RWPE2 (cell line): ENCODE measurements at regions not wholly inside any gene's neighbourhood (a gene's known extent, or its start where the extent isn't known, plus 50 kb on each side); places are given as distances from the start of the nearest gene placed in this dataset.

Source experiments
- ATAC-seq: fragments of 200-7000 bp; cut with Tn5 transposase; 3 replicates; pipeline ENCODE4 v1.9.1; 2021; ENCODE audit warnings: low read depth
- DNase-seq: peaks from one replicate; pipeline ENCODE4 v3.0.0-alpha.2; 2020; ENCODE audit warnings: low spot score
- H3K27ac ChIP-seq: fragments of 450-650 bp; 2 replicates; pipeline ENCODE4 v1.5.1; 2017; ENCODE audit warnings: mild to moderate bottlenecking; ENCODE audit not compliant: poor library complexity, severe bottlenecking
- H3K27me3 ChIP-seq: fragments of 250-450 bp; sonication (Bioruptor Pico); 2 replicates; pipeline ENCODE4 v1.5.1; 2021; ENCODE audit warnings: mild to moderate bottlenecking, moderate library complexity; ENCODE audit not compliant: insufficient read depth, poor library complexity, severe bottlenecking
- H3K36me3 ChIP-seq: fragments of 250-450 bp; sonication (Bioruptor Pico); 2 replicates; pipeline ENCODE4 v1.5.1; 2020; ENCODE audit warnings: low read depth, mild to moderate bottlenecking, moderate library complexity
- H3K4me1 ChIP-seq: fragments of 250-450 bp; sonication (Bioruptor Pico); 2 replicates; pipeline ENCODE4 v1.5.1; 2021; ENCODE audit warnings: mild to moderate bottlenecking, moderate library complexity; ENCODE audit not compliant: insufficient read depth, poor library complexity, severe bottlenecking
- H3K4me3 ChIP-seq: fragments of 250-450 bp; sonication (Bioruptor Pico); 2 replicates; pipeline ENCODE4 v1.5.1; 2021; ENCODE audit warnings: mild to moderate bottlenecking, moderate library complexity; ENCODE audit not compliant: severe bottlenecking
- H3K9me3 ChIP-seq: fragments of 250-450 bp; sonication (Bioruptor Pico); 2 replicates; pipeline ENCODE4 v1.5.1; 2021; ENCODE audit warnings: mild to moderate bottlenecking, moderate library complexity; ENCODE audit not compliant: severe bottlenecking
- TF ChIP-seq, protein P1 (sequence below): fragments of 450-650 bp; IDR thresholded peaks from one replicate; pipeline ENCODE4 v1.5.1; 2017; ENCODE audit warnings: mild to moderate bottlenecking, moderate library complexity; ENCODE audit not compliant: poor library complexity, severe bottlenecking

- DNase-seq (no peak), ATAC-seq (no peak)
- TF ChIP-seq, protein P1, sequence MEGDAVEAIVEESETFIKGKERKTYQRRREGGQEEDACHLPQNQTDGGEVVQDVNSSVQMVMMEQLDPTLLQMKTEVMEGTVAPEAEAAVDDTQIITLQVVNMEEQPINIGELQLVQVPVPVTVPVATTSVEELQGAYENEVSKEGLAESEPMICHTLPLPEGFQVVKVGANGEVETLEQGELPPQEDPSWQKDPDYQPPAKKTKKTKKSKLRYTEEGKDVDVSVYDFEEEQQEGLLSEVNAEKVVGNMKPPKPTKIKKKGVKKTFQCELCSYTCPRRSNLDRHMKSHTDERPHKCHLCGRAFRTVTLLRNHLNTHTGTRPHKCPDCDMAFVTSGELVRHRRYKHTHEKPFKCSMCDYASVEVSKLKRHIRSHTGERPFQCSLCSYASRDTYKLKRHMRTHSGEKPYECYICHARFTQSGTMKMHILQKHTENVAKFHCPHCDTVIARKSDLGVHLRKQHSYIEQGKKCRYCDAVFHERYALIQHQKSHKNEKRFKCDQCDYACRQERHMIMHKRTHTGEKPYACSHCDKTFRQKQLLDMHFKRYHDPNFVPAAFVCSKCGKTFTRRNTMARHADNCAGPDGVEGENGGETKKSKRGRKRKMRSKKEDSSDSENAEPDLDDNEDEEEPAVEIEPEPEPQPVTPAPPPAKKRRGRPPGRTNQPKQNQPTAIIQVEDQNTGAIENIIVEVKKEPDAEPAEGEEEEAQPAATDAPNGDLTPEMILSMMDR = no peak
- Histone ChIP-seq H3K36me3 (no peaks in the 10 kb centered on the region), H3K4me3 (no peak overlapping the region), H3K27me3 (no peaks in the 10 kb centered on the region), H3K27ac (no peak overlapping the region), H3K4me1 (peaks cover 9% of the 10 kb centered on the region), H3K9me3 (no peaks in the 10 kb centered on the region)
These were observed 66.6 kb upstream of the RAP2B start for GRCh38 chr3:153095441-153095840.

GRCh38 chr3:153096731-153097131, 65.3 kb upstream of the RAP2B start:
- DNase-seq = no peak
- TF ChIP-seq, protein P1 = no peak
- no peaks in the 10 kb centered on the region for H3K36me3 ChIP-seq

GRCh38 chr3:153097213-153097612, 64.8 kb upstream of the RAP2B start:
- H3K9me3 ChIP-seq = no peaks in the 10 kb centered on the region
- no peak overlapping the region for H3K27ac ChIP-seq
- H3K36me3 ChIP-seq = no peaks in the 10 kb centered on the region
- peaks cover under 1% of the 10 kb centered on the region for H3K4me1 ChIP-seq
- no peak overlapping the region for H3K4me3 ChIP-seq
- TF ChIP-seq, protein P1 = no peak
- no peaks in the 10 kb centered on the region for H3K27me3 ChIP-seq
- no peak for ATAC-seq
- no peak for DNase-seq

More at GRCh38 chr3:153096731-153097131, 65.3 kb upstream of the RAP2B start:
- Histone ChIP-seq H3K27ac (no peak overlapping the region), H3K9me3 (no peaks in the 10 kb centered on the region), H3K4me1 (peaks cover 6% of the 10 kb centered on the region), H3K4me3 (no peak overlapping the region), H3K27me3 (no peaks in the 10 kb centered on the region)
- ATAC-seq = no peak

DNA sequence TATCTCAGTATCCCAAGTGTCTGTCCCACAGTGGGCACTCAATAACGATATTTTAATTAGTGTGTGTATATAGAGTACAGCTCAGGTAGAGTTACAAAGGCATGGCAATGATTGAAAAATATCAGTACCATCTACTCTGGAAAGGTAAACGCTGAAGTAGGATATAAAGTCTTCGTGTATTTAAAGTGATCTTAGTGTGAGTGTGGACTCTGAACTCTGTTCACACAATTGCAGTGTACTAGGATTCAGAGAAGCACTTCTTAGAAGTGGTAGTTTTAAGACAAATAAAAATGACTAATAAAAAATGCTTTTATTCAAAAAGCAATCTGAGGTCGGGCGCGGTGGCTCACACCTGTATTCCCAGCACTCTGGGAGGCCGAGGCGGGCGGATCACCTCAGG, 62.9 kb upstream of the RAP2B start:
- Histone ChIP-seq H3K9me3 (no peaks in the 10 kb centered on the region), H3K27ac (no peak overlapping the region), H3K36me3 (no peaks in the 10 kb centered on the region), H3K4me1 (no peaks in the 10 kb centered on the region), H3K27me3 (no peaks in the 10 kb centered on the region), H3K4me3 (no peak overlapping the region)
- ATAC-seq (no peak), DNase-seq (no peak)
- TF ChIP-seq, protein P1 = no peak

DNA sequence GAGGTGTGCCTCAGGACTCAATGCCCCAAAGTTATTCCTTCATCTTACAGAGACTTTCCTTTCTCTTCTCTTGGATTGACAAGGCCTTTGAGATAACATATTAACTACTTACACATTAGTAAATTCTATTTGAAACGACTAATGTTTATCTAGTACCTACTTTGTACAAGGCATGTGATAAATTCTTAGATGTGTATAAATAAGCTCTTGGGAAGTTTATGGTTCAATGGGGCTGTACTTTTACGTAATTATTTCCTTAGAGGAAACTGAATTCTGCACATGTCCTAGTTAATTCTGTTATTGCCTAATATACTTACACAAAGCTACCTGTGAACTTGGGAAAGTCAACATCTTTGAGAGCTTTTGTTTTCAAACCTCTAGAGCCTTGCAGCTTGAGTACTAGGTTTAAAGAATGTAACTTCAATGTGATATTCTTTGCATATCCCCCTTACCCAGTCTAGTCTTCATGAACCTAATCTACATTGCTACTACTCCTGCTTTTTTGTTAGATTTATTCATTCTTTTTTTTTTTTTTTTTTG, 58.5 kb upstream of the RAP2B start:
- H3K4me3 ChIP-seq = no peak overlapping the region
- no peaks in the 10 kb centered on the region for H3K27me3 ChIP-seq
- no peaks in the 10 kb centered on the region for H3K9me3 ChIP-seq
- no peaks in the 10 kb centered on the region for H3K4me1 ChIP-seq
- TF ChIP-seq, protein P1 = no peak
- DNase-seq (no peak), ATAC-seq (no peak)
- no peaks in the 10 kb centered on the region for H3K36me3 ChIP-seq
- H3K27ac ChIP-seq = no peak overlapping the region
